ENCODE measurements at regions not wholly inside any gene's neighbourhood (a gene's known extent, or its start where the extent isn't known, plus 50 kb on each side); places are given as distances from the start of the nearest gene placed in this dataset.

DNA sequence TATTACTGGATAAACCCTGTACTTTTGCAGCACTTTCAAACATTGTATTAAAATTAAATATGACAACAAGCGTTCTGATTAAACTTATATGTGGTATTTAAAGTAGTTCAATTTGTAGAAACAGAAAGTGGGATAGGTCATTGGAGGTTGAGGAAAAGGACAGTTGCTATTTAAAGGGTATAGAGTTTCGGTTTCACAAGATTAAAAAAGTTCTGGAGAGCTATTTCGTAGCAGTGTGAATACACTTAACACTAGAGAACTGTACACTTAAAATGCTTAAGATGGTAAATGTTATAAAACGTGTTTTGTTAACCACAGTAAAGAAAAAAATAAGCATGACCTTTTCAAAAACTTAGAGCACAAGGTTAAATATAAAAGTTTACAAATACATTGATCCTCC is 382.1 kb downstream of the BRINP1 start:
- WGBS, 10 experiments, result 0 to 91% (median 78%) methylated on average over 2 to 4 of the region's 4 CpGs; no CpG with 5 or more reads in 1 of the 10 experiments
- Histone ChIP-seq H3K4me3 (no peak overlapping the region), H3K27ac (no peak overlapping the region), H3K4me1 (replicated peaks in 1 of 2) (peaks cover 18 to 22% of the 10 kb centered on the region in 2 donors)
- ATAC-seq (replicated peaks in 6 of 8), result no peak
- in situ Hi-C loops (cut with MboI; ENCODE audit: low pct_unique_long_range_greater_than_20kb in 2 of 9, low sequenced_read_pairs in 9 of 9, unreplicated experiment in 9 of 9), result no loop called here

DNA sequence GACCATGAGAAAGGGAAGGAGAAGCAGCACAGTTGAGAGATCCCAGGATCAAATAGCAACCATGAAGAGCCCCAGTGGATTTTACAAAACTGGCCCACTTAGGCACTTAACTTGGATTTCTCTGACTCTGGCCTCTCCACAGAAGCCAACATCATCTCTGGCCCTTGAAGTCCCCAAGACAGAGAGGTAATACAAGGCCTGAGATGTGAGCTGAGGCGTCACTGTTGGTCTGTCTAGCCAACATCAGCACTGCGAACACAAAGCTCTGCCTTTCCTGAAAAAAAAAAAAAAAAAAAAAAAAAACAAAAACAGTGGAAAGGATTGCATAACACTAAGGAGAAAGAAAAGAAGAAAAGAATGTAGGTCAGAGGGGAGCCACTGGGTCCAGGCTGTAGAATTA is 378.3 kb downstream of the BRINP1 start:
- ATAC-seq (replicated peaks in 6 of 8), result no peak
- Histone ChIP-seq H3K27ac (no peak overlapping the region), H3K4me3 (no peak overlapping the region), H3K4me1 (replicated peaks in 1 of 2) (peaks cover 26 to 39% of the 10 kb centered on the region in 2 donors)
- in situ Hi-C loops (cut with MboI; ENCODE audit: low pct_unique_long_range_greater_than_20kb in 2 of 9, low sequenced_read_pairs in 9 of 9, unreplicated experiment in 9 of 9), result no loop called here
- 18 to 100% (median 67%) methylated on average over 1 to 2 of the region's 2 CpGs; no CpG with 5 or more reads in 2 of the 10 experiments for WGBS, 10 experiments

DNA sequence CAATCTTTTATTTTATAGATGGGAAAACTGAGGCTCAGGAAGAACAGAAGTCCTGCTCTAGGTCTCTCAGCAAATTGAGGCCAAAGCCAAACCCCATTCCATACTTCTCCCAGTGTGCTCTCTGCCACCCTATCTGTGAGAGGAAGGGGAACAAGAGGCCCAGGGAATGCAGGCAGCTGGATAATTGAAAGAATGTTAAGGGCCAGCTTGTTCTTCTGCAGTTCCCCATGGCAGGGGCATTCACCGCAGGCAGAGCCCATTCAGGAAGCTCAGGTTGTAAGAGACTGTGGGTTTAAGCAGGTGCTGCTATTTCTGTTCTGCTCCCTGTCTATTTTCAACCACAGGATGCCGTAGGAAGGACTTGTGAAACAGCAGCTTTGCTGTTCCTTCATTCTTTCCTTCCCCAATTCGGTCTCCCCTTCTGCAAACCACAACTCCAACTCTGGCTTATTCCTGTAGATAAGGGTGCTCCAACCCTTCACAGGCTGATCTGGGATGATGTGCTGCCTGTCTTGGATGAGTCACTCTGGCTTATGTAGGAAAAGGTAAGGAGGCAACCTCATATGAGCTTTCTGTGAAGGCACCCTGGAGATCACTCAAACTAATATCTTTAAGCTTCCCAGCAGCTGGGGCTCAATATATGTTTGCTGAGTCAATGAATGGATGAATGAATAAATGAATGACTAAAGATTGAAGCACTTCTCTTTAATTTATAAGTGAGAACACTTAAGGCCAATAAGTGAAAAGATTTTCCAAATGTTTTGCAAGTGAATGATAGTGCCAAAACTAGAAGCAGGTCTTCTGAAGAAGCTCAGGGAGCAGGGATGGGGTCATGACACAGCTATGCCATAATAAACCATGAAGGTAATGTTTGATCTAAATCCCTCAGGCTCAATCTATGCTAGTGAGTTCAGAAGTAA is 377.6 kb downstream of the BRINP1 start:
- in situ Hi-C loops (cut with MboI; ENCODE audit: low pct_unique_long_range_greater_than_20kb in 2 of 9, low sequenced_read_pairs in 9 of 9, unreplicated experiment in 9 of 9), result no loop called here
- Histone ChIP-seq H3K27ac (no peak overlapping the region), H3K4me3 (no peak overlapping the region), H3K4me1 (replicated peaks in 1 of 2) (peaks cover 24 to 36% of the 10 kb centered on the region in 2 donors)
- no peak for ATAC-seq (replicated peaks in 6 of 8)
- WGBS, 10 experiments, result 17 to 100% (median 75%) methylated on average over 1 to 3 of the region's 3 CpGs; no CpG with 5 or more reads in 4 of the 10 experiments

DNA sequence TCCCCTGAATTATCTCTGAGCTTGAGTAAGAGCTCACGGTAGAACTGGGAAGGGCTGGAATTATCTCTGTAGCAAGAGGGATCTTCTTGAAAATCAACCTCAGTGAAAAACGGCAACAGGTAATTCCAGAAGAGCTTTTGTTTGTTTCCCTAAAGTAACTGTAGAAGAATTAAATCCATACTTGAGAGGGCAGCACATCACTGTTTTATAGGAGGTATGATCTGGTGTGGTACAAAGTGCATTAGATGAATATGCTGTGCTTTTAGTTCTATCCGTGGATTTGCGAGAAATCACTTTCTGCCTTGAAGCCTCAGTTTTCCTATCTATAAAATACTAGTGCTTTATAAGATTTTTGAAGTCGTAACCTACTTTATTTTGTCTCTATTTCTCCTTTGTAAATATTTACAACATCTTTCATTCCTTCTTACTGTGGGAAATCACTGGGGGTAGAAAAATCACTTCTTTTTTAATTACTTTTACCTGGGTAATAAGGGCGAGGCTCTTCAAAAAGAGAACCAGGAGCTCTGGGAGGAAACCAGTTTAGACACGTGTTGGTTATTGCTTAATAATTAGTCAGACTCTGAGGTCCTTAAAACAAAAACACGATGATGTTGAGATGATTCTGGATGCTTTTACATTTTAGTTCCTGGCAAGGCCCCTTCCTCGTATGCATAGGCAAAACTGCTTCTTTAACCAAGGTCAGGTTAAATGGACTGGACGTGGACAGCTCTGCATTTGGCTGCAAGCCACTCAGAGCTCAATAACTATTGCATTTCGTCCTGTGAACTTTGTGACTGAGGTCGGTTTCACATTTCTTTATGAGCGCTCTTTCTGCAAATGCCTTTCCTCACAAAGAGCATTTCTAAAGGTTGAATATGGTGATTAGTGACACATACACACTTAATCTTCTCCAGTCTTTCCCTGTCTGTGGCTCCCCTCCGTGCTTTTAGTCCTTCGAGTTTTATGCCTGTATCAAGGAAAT is 376.1 kb downstream of the BRINP1 start:
- Histone ChIP-seq H3K4me1 (replicated peaks in 1 of 2) (peaks cover 24 to 36% of the 10 kb centered on the region in 2 donors), H3K27ac (no peak overlapping the region), H3K4me3 (no peak overlapping the region)
- WGBS, 10 experiments, result 24 to 63% (median 51%) methylated on average over 3 to 15 of the region's 15 CpGs
- peak in 7 of 8 experiments; percentile 73 to 89 (median 76) for ATAC-seq (replicated peaks in 6 of 8)
- in situ Hi-C loops (cut with MboI; ENCODE audit: low pct_unique_long_range_greater_than_20kb in 2 of 9, low sequenced_read_pairs in 9 of 9, unreplicated experiment in 9 of 9), result no loop called here

DNA sequence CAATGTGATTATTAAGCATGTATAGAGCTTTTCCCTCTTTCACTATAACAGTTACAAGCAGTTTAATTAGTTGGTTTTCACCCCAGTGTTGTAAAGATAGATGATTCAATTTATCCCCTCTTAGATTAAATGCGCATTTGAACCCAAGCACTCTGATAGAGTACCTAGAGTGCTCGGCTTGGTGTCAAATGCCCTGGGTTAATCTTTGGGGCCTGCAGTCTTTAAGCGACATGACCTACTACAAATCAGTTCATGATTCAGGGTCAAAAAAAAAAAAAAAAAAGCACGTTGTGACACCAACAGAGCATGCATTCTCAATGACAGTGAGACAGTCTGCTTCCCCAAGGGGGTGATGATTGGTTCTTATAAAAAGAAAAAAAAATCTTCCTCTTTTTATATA is 375.3 kb downstream of the BRINP1 start:
- WGBS, 10 experiments, result 0 to 93% (median 44%) methylated on average over 1 to 4 of the region's 4 CpGs
- Histone ChIP-seq H3K4me3 (no peak overlapping the region), H3K4me1 (replicated peaks in 1 of 2) (peaks cover 23 to 36% of the 10 kb centered on the region in 2 donors), H3K27ac (no peak overlapping the region)
- peak in 5 of 8 experiments; percentile 21 to 84 (median 73) for ATAC-seq (replicated peaks in 6 of 8)
- in situ Hi-C loops (cut with MboI; ENCODE audit: low pct_unique_long_range_greater_than_20kb in 2 of 9, low sequenced_read_pairs in 9 of 9, unreplicated experiment in 9 of 9), result no loop called here

DNA sequence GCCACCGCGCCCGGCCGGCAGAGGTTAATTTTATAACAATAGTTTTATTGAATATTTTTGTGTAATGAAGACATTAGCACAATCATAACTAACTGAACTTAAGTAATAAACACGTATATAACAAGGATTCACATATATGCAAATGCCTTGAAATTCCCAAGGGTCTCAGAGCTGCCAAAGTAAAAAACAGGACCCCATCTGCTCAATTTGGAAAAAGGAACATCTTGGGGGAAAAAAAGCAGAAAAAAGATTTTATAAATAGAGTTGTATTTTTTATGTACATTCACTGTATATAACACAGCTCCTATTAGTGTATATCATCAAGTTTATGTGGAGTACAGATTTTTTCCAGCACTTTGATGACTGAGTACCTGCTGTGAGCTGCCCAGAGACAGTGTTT is 366.7 kb downstream of the BRINP1 start:
- ATAC-seq (replicated peaks in 6 of 8), result no peak
- in situ Hi-C loops (cut with MboI; ENCODE audit: low pct_unique_long_range_greater_than_20kb in 2 of 9, low sequenced_read_pairs in 9 of 9, unreplicated experiment in 9 of 9), result no loop called here
- no peaks in the 10 kb centered on the region for H3K4me1 ChIP-seq (replicated peaks in 1 of 2)
- no peak overlapping the region for H3K4me3 ChIP-seq
- no peak overlapping the region for H3K27ac ChIP-seq
- WGBS, 10 experiments, result 67 to 100% (median 87%) methylated on average over 1 to 5 of the region's 5 CpGs; no CpG with 5 or more reads in 1 of the 10 experiments

DNA sequence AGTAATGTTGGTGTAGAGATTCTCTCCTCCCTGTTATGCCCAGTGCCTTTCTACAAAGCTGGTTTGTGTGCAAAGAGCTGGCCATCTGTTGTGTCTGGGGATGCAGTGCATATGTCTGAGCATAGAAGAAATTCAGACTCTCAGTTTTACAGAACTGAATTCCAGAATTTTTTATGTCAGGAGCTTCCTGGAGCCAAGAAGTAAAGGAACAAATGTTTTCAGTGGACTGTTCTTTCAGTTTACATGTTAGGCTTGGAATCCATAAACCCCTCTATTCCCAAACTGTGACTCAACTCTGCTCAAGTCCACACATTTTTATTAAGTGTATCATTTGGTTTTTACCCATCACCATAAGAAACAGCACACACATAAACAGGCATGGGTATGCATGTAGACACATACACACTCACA is 366.0 kb downstream of the BRINP1 start:
- in situ Hi-C loops (cut with MboI; ENCODE audit: low pct_unique_long_range_greater_than_20kb in 2 of 9, low sequenced_read_pairs in 9 of 9, unreplicated experiment in 9 of 9), result no loop called here
- Histone ChIP-seq H3K27ac (no peak overlapping the region), H3K4me3 (no peak overlapping the region), H3K4me1 (replicated peaks in 1 of 2) (no peaks in the 10 kb centered on the region)
- ATAC-seq (replicated peaks in 6 of 8), result no peak

DNA sequence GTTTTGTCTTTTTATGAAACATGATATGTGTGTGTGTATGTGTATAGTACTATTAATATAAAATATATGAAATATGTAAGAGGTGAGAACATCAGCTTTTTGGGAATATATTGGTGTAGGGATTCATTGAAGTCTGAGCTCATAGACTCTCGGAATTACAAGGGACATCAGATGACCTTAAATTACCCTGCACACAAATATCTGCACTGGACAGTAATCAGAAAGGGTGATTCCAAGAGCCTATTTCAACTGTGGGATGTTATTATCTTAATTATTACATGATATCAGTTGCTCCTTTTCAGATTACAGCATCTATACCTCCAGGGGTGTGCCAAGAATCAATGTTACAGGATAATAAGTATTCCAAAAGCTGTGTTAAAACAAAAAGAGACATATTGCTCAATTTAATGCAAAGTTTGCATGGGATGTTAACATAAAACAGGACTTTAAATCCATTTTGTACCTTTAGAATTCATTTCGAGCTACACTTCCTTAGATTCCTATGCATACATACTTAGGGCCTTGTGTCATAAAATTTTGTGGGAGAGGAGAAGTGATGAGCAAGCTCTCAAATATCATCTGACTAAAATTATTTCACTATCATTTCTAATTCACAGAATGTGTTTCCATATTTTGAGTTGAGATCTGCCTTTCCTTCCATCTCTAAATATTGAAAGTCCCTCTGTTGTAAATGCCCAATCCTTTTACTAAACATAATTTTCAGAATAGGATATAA is 365.2 kb downstream of the BRINP1 start:
- ATAC-seq (replicated peaks in 6 of 8), result peak in 1 of 8 experiments; percentile 50
- Histone ChIP-seq H3K27ac (no peak overlapping the region), H3K4me1 (replicated peaks in 1 of 2) (peaks cover 0 to 2% of the 10 kb centered on the region in 2 donors), H3K4me3 (no peak overlapping the region)
- WGBS, 10 experiments, result 0 to 100% (median 90%) methylated on average over 1 to 2 of the region's 2 CpGs; no CpG with 5 or more reads in 1 of the 10 experiments
- in situ Hi-C loops (cut with MboI; ENCODE audit: low pct_unique_long_range_greater_than_20kb in 2 of 9, low sequenced_read_pairs in 9 of 9, unreplicated experiment in 9 of 9), result no loop called here

DNA sequence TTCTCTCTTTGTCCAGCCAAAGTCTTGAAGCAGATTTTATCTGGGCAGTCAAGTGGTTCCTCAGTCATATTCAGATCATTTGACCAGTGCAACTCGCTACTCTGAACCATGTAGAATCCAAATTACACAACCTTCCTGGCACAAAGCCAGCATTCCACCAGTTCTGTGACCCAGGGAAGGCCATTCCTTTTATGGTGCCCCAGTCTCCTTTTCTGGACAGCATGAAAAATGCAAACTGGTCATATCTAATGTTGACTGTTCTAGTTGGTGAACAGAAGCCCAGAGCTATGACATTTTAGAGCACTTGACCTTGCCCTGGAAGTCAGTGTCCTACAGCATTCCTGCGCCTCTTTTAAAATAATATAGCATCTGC is 364.6 kb downstream of the BRINP1 start:
- peak in 2 of 8 experiments; percentile 50 to 90 for ATAC-seq (replicated peaks in 6 of 8)
- in situ Hi-C loops (cut with MboI; ENCODE audit: low pct_unique_long_range_greater_than_20kb in 2 of 9, low sequenced_read_pairs in 9 of 9, unreplicated experiment in 9 of 9), result no loop called here
- Histone ChIP-seq H3K4me3 (no peak overlapping the region), H3K27ac (no peak overlapping the region), H3K4me1 (replicated peaks in 1 of 2) (peaks cover 0 to 5% of the 10 kb centered on the region in 2 donors)
- WGBS, 10 experiments, result 14 to 88% (median 74%) methylated on average over 1 to 2 of the region's 2 CpGs; no CpG with 5 or more reads in 2 of the 10 experiments

DNA sequence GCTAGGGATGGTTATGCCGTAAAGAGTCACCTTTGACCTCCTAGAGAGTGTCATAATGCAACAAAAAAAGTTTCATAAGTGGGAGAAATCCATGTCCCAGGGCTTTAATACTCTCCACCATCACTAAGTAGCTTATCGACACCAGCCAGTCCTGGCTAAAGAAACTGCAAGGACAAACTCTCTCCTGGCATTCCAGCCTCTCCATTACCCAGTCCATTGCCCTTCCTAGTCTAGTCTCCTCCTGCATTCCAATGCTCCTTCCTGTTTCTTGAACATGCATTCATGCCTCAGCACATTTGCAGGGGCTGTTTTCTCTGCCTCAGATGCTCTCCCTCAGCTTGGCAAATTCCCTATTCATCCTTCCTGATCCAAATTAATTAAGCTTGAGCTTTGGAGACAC is 364.1 kb downstream of the BRINP1 start:
- in situ Hi-C loops (cut with MboI; ENCODE audit: low pct_unique_long_range_greater_than_20kb in 2 of 9, low sequenced_read_pairs in 9 of 9, unreplicated experiment in 9 of 9), result no loop called here
- 60 to 94% (median 93%) methylated on average over 2 of the region's 2 CpGs; no CpG with 5 or more reads in 6 of the 10 experiments for WGBS, 10 experiments
- ATAC-seq (replicated peaks in 6 of 8), result no peak
- H3K4me1 ChIP-seq (replicated peaks in 1 of 2), result peaks cover 0 to 5% of the 10 kb centered on the region in 2 donors
- no peak overlapping the region for H3K27ac ChIP-seq
- no peak overlapping the region for H3K4me3 ChIP-seq

DNA sequence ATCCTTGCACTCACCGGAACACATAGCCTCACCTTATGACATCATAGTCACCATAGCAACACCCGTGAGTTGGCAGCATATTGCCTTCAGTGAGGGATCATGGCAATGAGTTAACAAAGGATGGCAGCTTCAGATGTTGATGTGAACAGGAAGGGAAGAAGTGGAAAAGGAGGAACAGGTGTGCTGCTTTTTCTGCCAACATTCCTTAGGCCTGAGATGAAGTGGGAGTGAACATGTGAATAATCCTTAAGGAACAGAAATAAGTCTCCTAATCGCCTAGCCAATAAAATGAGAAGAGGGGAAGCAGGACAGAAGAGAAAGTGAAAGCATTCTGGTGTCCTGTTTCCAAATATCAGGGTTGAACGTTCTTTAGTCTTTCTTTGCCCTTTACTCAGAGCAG is 360.0 kb downstream of the BRINP1 start:
- H3K4me3 ChIP-seq, result no peak overlapping the region
- in situ Hi-C loops (cut with MboI; ENCODE audit: low pct_unique_long_range_greater_than_20kb in 2 of 9, low sequenced_read_pairs in 9 of 9, unreplicated experiment in 9 of 9), result no loop called here
- 22 to 89% (median 54%) methylated on average over 2 to 4 of the region's 4 CpGs; no CpG with 5 or more reads in 3 of the 10 experiments for WGBS, 10 experiments
- ATAC-seq (replicated peaks in 6 of 8), result peak in 6 of 8 experiments; percentile 29 to 79 (median 58)
- H3K4me1 ChIP-seq (replicated peaks in 1 of 2), result peaks cover 0 to 10% of the 10 kb centered on the region in 2 donors
- H3K27ac ChIP-seq, result no peak overlapping the region

DNA sequence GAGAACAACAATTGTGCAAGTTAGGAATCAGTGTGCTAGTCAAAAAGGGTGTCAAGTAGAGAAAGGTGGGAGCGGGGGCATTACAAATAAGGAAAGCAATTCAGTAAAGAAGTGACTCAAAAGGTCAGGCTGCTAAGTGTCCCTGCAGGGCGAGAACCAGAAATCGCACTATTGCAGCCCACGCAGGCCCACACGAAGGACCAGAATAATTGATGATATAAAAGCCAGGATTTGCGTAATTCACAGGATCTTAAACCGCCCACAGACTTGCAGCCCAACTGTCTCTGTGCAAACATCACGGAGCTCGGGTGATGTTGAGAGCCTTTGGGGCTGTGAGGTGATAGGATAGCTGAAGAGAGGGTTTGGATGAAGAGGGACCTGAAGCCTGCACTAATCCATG is 349.0 kb downstream of the BRINP1 start:
- ATAC-seq (replicated peaks in 6 of 8), result peak in 3 of 8 experiments; percentile 48 to 75 (median 66)
- Histone ChIP-seq H3K4me1 (replicated peaks in 1 of 2) (no peaks in the 10 kb centered on the region), H3K4me3 (no peak overlapping the region), H3K27ac (no peak overlapping the region)
- 29 to 93% (median 73%) methylated on average over 3 to 9 of the region's 9 CpGs for WGBS, 10 experiments
- in situ Hi-C loops (cut with MboI; ENCODE audit: low pct_unique_long_range_greater_than_20kb in 2 of 9, low sequenced_read_pairs in 9 of 9, unreplicated experiment in 9 of 9), result no loop called here

Measured in motor neuron (in vitro differentiated cells).